HCT116 (cell line): ENCODE measurements at regions not wholly inside any gene's neighbourhood (a gene's known extent, or its start where the extent isn't known, plus 50 kb on each side); places are given as distances from the start of the nearest gene placed in this dataset.

Source experiments
- ATAC-seq: fragments of 200-7000 bp; cut with Tn5 transposase; 2 replicates; pipeline ENCODE4 v1.9.1; 2020; ENCODE audit warnings: mild to moderate bottlenecking, moderate library complexity
- BruUV-seq: library from RNA; stranded (reverse); fragments of 400-500 nt; replicated peaks from 2 replicates; lab custom pipeline; 2021; lab: Mats Ljungman, UMichigan
- CTCF ChIA-PET: fragments of 300-600 bp; sonication (Branson Sonifier 250); formaldehyde crosslinking; loops from one replicate; lab custom pipeline; 2021; ENCODE audit warnings: antibody characterized with exemption; lab: Charles Lee
- POLR2A ChIA-PET: fragments of 300-600, 350-600 bp; sonication (Branson Sonifier 250); formaldehyde crosslinking; loops from one replicate; lab custom pipeline; 2021; ENCODE audit warnings: antibody characterized with exemption; lab: Charles Lee
- RAD21 ChIA-PET, 2 experiments: fragments of 300-600 bp; sonication (Branson Sonifier 250); formaldehyde crosslinking; loops; one replicate each; lab custom pipeline; 2023; ENCODE audit warnings: low total read pairs in 2 of 2; ENCODE audit not compliant: uncharacterized antibody in 2 of 2, unreplicated experiment in 2 of 2, low non-redundant PET in 1 of 2; lab: Charles Lee
- DNase-seq: peaks from one replicate; pipeline ENCODE4 v3.0.0-alpha.2; 2010; ENCODE audit warnings: low read depth, low spot score
- H2AFZ ChIP-seq: fragments of 200-600 bp; shearing (Covaris generic), sonication (generic); 2 replicates; pipeline ENCODE4 v1.6.1; 2017; ENCODE audit warnings: low read depth, mixed run types, mixed read lengths, antibody characterized with exemption, low read length; ENCODE audit not compliant: poor library complexity, severe bottlenecking
- H3K27ac ChIP-seq: 2 replicates; pipeline ENCODE4 v1.5.1; 2012; ENCODE audit warnings: low read depth, low read length
- H3K27me3 ChIP-seq: fragments of 200-600 bp; sonication (generic); 2 replicates; pipeline ENCODE4 v1.6.1; 2016; ENCODE audit warnings: mixed run types, low read length, mixed read lengths; ENCODE audit not compliant: insufficient read depth
- H3K36me3 ChIP-seq, 2 experiments: fragments of 200-500 bp in 1 of 2; fragments of 200-600 bp in 1 of 2; sonication (Bioruptor generic) in 1 of 2; sonication (generic) in 1 of 2; 2 replicates each; pipeline versions ENCODE4 v1.5.1 to v1.6.1; 2014 to 2016; ENCODE audit warnings: low read length in 2 of 2, inconsistent platforms in 1 of 2, mixed read lengths in 1 of 2, mixed run types in 1 of 2; ENCODE audit not compliant: insufficient read depth in 2 of 2, control insufficient read depth in 1 of 2
- H3K4me1 ChIP-seq, 2 experiments: fragments of 200-600 bp in 1 of 2; sonication (generic) in 1 of 2; 2 replicates each; pipeline versions ENCODE4 v1.5.1 to v1.6.1; 2012 to 2017; ENCODE audit warnings: low read length in 2 of 2, inconsistent platforms in 1 of 2, mild to moderate bottlenecking in 1 of 2, mixed read lengths in 1 of 2, mixed run types in 1 of 2, moderate library complexity in 1 of 2; ENCODE audit not compliant: insufficient read depth in 2 of 2, control insufficient read depth in 1 of 2
- H3K4me2 ChIP-seq: fragments of 200-600 bp; sonication (generic); 2 replicates; pipeline ENCODE4 v1.6.1; 2017; ENCODE audit warnings: mixed run types, low read length, mixed read lengths
- H3K4me3 ChIP-seq, 2 experiments: fragments of 200-600 bp in 1 of 2; sonication (generic) in 1 of 2; replicated peaks in 1 of 2; 2 replicates each; pipeline ENCODE4 v1.5.1; 2011 to 2016; ENCODE audit warnings: low read length in 2 of 2, control low read depth in 1 of 2, low read depth in 1 of 2, mild to moderate bottlenecking in 1 of 2, mixed read lengths in 1 of 2, mixed run types in 1 of 2
- H3K79me2 ChIP-seq: fragments of 200-600 bp; sonication (generic); 2 replicates; pipeline ENCODE4 v1.6.1; 2017; ENCODE audit warnings: mild to moderate bottlenecking, mixed run types, low read length, moderate library complexity, mixed read lengths; ENCODE audit not compliant: insufficient read depth
- H3K9ac ChIP-seq: fragments of 200-600 bp; sonication (generic); 2 replicates; pipeline ENCODE4 v1.6.1; 2016; ENCODE audit warnings: low read length, mixed read lengths
- H3K9me2 ChIP-seq: fragments of 200-600 bp; sonication (generic), shearing (Covaris generic); 2 replicates; pipeline ENCODE4 v1.6.1; 2017; ENCODE audit warnings: mixed run types, mild to moderate bottlenecking, moderate library complexity; ENCODE audit not compliant: insufficient read depth
- H3K9me3 ChIP-seq, 2 experiments: fragments of 200-500 bp in 1 of 2; fragments of 200-600 bp in 1 of 2; sonication (Bioruptor generic) in 1 of 2; sonication (generic) in 1 of 2; 2 replicates each; pipeline ENCODE4 v1.6.1; 2014 to 2017; ENCODE audit warnings: low read length in 2 of 2, mixed read lengths in 2 of 2, inconsistent platforms in 1 of 2, low read depth in 1 of 2, mild to moderate bottlenecking in 1 of 2, mixed run types in 1 of 2, moderate library complexity in 1 of 2; ENCODE audit not compliant: control insufficient read depth in 1 of 2, insufficient read depth in 1 of 2
- H4K20me1 ChIP-seq: fragments of 200-600 bp; sonication (generic), shearing (Covaris generic); 2 replicates; pipeline ENCODE4 v1.6.1; 2017; ENCODE audit warnings: mixed run types, mild to moderate bottlenecking, moderate library complexity; ENCODE audit not compliant: insufficient read depth
- CBX3 ChIP-seq: IDR thresholded peaks from 2 replicates; pipeline ENCODE4 v1.6.1; 2012; ENCODE audit warnings: low read depth
- EZH2 ChIP-seq: fragments of 200-600 bp; sonication (generic); IDR thresholded peaks from 2 replicates; pipeline ENCODE4 v1.6.1; 2017; ENCODE audit warnings: antibody characterized with exemption, mixed run types
- FOSL1 ChIP-seq: IDR thresholded peaks from 2 replicates; pipeline ENCODE4 v1.6.1; 2012; ENCODE audit warnings: low read depth
- JUND ChIP-seq: IDR thresholded peaks from 2 replicates; pipeline ENCODE4 v1.6.1; 2012
- MAX ChIP-seq: IDR thresholded peaks from 2 replicates; pipeline ENCODE4 v1.6.1; 2012
- POLR2AphosphoS5 ChIP-seq: IDR thresholded peaks from 2 replicates; pipeline ENCODE4 v1.6.1; 2011; ENCODE audit warnings: mild to moderate bottlenecking, low read depth, low read length, moderate library complexity
- REST ChIP-seq: IDR thresholded peaks from 2 replicates; pipeline ENCODE4 v1.6.1; 2012; ENCODE audit warnings: low read depth
- SP1 ChIP-seq: IDR thresholded peaks from 2 replicates; pipeline ENCODE4 v1.6.1; 2012; ENCODE audit warnings: low read depth
- YY1 ChIP-seq: IDR thresholded peaks from 2 replicates; pipeline ENCODE4 v1.6.1; 2011; ENCODE audit warnings: low read length, low read depth, moderate library complexity, mild to moderate bottlenecking; ENCODE audit not compliant: insufficient replicate concordance; ENCODE audit errors: extremely low read depth
- intact Hi-C: fragments of 100-400 bp; cut with micrococcal nuclease; formaldehyde crosslinking; loops from 2 replicates; pipeline ENCODE4 v1.10.0; 2022

- Histone ChIP-seq H3K4me1 (peaks cover 19 to 33% of the 10 kb centered on the region in 2 experiments), H3K36me3 (no peaks in the 10 kb centered on the region), H3K4me3 (peak overlapping the region in 1 of 2 experiments; percentile 25; a peak in 2 of 4 replicates), H3K79me2 (no peaks in the 10 kb centered on the region), H3K9me2 (no peaks in the 10 kb centered on the region), H3K27ac (peak overlapping the region; percentile 63), H3K27me3 (no peaks in the 10 kb centered on the region), H2AFZ (no peak overlapping the region)
- ChIA-PET CTCF (no interaction called here), POLR2A (no interaction called here)
- peak; percentile 54 for DNase-seq
- no TSS peak for BruUV-seq
- intact Hi-C loops: no loop called here
- TF ChIP-seq CBX3 (0 out of 2 replicates have a peak, but pooled peaks have one; percentile 62), JUND (peak; percentile 60), YY1 (peak; percentile 32), MAX (peak; percentile 34; the same call in 1 of the 2 replicates), SP1 (peak; percentile 52), FOSL1 (peak; percentile 59), EZH2 (no peak), POLR2AphosphoS5 (peak; percentile 46; the same call in 1 of the 2 replicates), REST (no peak)
- TF ChIP-seq, all 23 proteins: peak for 7
- Histone ChIP-seq H3K4me2 (peak overlapping the region; percentile 62), H3K9ac (peak overlapping the region; percentile 38), H3K9me3 (no peaks in the 10 kb centered on the region), H4K20me1 (no peaks in the 10 kb centered on the region)
- peak; percentile 86 for ATAC-seq
- RAD21 ChIA-PET: no interaction called here
Observed at GRCh38 chr2:156083763-156084493, 248.6 kb downstream of the NR4A2 start.
